Vagina (tissue), 2 donors: ENCODE measurements at regions not wholly inside any gene's neighbourhood (a gene's known extent, or its start where the extent isn't known, plus 50 kb on each side); places are given as distances from the start of the nearest gene placed in this dataset.

ENCODE experiments used
- CTCF ChIP-seq, 3 experiments: fragments of 450-650 bp in 2 of 3; fragments of 200-600 bp in 1 of 3; sonication (generic) in 1 of 3; IDR thresholded peaks; one replicate each; pipeline ENCODE4 v1.5.1; 2017 to 2019; ENCODE audit warnings: antibody characterized with exemption in 3 of 3, mild to moderate bottlenecking in 2 of 3, moderate library complexity in 2 of 3
- POLR2A ChIP-seq, 2 donors: fragments of 450-650 bp; IDR thresholded peaks; one replicate each; pipeline ENCODE4 v1.6.1; 2017; ENCODE audit warnings: antibody characterized with exemption in 2 of 2, mild to moderate bottlenecking in 2 of 2, moderate library complexity in 2 of 2
- POLR2AphosphoS5 ChIP-seq, 2 donors: sonication (generic); formaldehyde crosslinking; IDR thresholded peaks; one replicate each; pipeline ENCODE4 v1.9.0; 2017; ENCODE audit warnings: antibody characterized with exemption in 2 of 2, mild to moderate bottlenecking in 2 of 2, low read depth in 1 of 2; ENCODE audit not compliant: insufficient read depth in 1 of 2

DNA sequence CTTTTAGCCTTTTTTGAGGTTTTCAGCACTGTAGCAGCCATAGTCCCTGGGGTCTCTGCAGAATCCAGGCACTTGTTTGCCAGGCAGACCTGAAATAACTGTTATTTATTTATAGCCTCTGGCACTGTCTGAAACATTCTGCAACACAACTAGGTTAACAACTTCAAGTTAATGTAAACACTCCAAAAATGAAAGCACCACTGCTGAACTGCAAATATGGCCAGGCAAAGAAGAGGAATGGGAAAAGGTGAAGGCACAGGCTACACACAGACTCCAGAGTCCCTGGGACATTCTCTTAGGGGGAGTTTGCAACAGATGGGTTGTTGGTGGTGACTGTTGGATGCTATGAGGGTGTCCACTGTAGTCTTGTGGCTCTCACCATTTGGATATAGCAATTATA, 369.0 kb downstream of the MAT2B start:
- TF ChIP-seq CTCF (IDR thresholded peaks at IDR 0.05) (no peak), POLR2AphosphoS5 (IDR thresholded peaks at IDR 0.05; ENCODE audit: insufficient read depth in 1 of 2, low read depth in 1 of 2) (no peak), POLR2A (IDR thresholded peaks at IDR 0.05) (no peak)
